ENCODE measurements at regions not wholly inside any gene's neighbourhood (a gene's known extent, or its start where the extent isn't known, plus 50 kb on each side); places are given as distances from the start of the nearest gene placed in this dataset.

DNA sequence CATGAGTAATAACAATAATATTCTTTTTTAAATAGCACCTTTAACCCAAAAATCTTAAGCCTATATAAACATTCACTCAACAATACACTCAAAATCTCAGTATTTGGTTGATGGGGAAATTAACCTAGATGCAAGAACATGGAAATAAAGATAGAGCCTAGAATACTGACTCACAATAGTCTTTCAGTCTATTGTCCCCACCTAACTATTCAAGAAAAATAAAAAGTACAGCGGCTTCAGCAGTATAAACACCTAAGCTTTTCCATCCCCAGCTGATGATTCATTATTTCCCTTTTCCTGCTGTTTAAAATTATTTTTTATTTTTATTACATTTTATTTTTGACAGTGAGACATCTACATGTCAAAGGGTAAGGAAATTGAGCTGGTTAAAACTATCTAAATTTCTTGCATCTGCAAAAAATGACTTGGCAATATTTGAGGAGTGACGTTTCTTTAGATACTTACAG, 201.4 kb downstream of the FZD1 start (continued):
- TF ChIP-seq, protein P1, sequence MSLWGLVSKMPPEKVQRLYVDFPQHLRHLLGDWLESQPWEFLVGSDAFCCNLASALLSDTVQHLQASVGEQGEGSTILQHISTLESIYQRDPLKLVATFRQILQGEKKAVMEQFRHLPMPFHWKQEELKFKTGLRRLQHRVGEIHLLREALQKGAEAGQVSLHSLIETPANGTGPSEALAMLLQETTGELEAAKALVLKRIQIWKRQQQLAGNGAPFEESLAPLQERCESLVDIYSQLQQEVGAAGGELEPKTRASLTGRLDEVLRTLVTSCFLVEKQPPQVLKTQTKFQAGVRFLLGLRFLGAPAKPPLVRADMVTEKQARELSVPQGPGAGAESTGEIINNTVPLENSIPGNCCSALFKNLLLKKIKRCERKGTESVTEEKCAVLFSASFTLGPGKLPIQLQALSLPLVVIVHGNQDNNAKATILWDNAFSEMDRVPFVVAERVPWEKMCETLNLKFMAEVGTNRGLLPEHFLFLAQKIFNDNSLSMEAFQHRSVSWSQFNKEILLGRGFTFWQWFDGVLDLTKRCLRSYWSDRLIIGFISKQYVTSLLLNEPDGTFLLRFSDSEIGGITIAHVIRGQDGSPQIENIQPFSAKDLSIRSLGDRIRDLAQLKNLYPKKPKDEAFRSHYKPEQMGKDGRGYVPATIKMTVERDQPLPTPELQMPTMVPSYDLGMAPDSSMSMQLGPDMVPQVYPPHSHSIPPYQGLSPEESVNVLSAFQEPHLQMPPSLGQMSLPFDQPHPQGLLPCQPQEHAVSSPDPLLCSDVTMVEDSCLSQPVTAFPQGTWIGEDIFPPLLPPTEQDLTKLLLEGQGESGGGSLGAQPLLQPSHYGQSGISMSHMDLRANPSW (CRISPR knock-in tag; IDR thresholded peaks at IDR 0.05): no peak
- TF ChIP-seq, protein P2, sequence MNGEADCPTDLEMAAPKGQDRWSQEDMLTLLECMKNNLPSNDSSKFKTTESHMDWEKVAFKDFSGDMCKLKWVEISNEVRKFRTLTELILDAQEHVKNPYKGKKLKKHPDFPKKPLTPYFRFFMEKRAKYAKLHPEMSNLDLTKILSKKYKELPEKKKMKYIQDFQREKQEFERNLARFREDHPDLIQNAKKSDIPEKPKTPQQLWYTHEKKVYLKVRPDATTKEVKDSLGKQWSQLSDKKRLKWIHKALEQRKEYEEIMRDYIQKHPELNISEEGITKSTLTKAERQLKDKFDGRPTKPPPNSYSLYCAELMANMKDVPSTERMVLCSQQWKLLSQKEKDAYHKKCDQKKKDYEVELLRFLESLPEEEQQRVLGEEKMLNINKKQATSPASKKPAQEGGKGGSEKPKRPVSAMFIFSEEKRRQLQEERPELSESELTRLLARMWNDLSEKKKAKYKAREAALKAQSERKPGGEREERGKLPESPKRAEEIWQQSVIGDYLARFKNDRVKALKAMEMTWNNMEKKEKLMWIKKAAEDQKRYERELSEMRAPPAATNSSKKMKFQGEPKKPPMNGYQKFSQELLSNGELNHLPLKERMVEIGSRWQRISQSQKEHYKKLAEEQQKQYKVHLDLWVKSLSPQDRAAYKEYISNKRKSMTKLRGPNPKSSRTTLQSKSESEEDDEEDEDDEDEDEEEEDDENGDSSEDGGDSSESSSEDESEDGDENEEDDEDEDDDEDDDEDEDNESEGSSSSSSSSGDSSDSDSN (IDR thresholded peaks at IDR 0.05; ENCODE audit: borderline replicate concordance in 1 of 2, low read depth in 2 of 2, low read length in 2 of 2): no peak
- TF ChIP-seq ATF1 (CRISPR knock-in tag; IDR thresholded peaks at IDR 0.05): no peak
- TF ChIP-seq ATF1 (tag; IDR thresholded peaks at IDR 0.05): no peak
- TF ChIP-seq CBX5 (IDR thresholded peaks at IDR 0.05; ENCODE audit: borderline replicate concordance, low read depth): no peak
- TF ChIP-seq ZNF134 (CRISPR knock-in tag; conservative IDR thresholded peaks at IDR 0.05): no peak
- TF ChIP-seq POLR2AphosphoS5 (IDR thresholded peaks at IDR 0.05; ENCODE audit: control insufficient read depth, insufficient read depth, low read depth, low read length): no peak

DNA sequence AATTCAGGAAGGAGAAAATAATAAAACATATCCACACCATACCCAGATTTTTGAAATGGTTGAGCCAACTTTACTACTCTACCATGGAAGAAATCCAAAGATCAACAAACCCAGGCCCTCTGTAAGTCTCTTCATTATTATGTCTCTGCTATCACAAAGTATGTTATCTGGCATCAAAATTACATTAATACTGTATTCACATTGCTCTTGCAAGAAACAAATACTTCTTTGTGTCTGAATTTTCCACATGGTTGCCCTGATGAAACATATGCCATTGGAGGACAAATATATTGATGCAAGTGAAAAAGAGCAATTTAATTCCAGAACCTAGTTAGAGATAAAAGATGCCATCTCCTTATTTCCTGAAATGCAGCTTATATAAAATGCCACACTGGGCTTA, 204.0 kb downstream of the FZD1 start:
- H3K79me2 ChIP-seq (ENCODE audit: control insufficient read depth, insufficient read depth, low read length): no peaks in the 10 kb centered on the region
- in situ Hi-C loops (cut with MboI): no loop called here
- no peak overlapping the region for H3K4me2 ChIP-seq (ENCODE audit: insufficient read depth, low read length)
- intact Hi-C loops (cut with micrococcal nuclease): no loop called here
- H3K4me3 ChIP-seq: no peak overlapping the region
- no peaks in the 10 kb centered on the region for H3K9me3 ChIP-seq (replicated peaks; ENCODE audit: control insufficient read depth, insufficient read depth, low read depth, low read length)
- no peaks in the 10 kb centered on the region for H3K36me3 ChIP-seq (ENCODE audit: control insufficient read depth, insufficient read depth, low read length)
- FAIRE-seq (no peak), DNase-seq (ENCODE audit: extremely low read depth in 1 of 4, low spot score in 3 of 4) (no peak), ATAC-seq (no peak)
- no peak overlapping the region for H3K9ac ChIP-seq (ENCODE audit: insufficient read depth in 1 of 2, low read depth in 2 of 2, low read length in 2 of 2)
- no peak overlapping the region for H3K27ac ChIP-seq (ENCODE audit: extremely low read depth, low read depth, low read length)
- peaks cover 0 to 3% of the 10 kb centered on the region in 2 experiments; a peak in 2 of 5 replicates for H3K4me1 ChIP-seq (replicated peaks in 1 of 2; ENCODE audit: control insufficient read depth in 2 of 2, insufficient read depth in 2 of 2, low read length in 2 of 2)
- H2AFZ ChIP-seq (ENCODE audit: low read depth, low read length): no peak overlapping the region
- H3K9me1 ChIP-seq (ENCODE audit: control insufficient read depth, insufficient read depth, low read length): no peaks in the 10 kb centered on the region
- H3K27me3 ChIP-seq (ENCODE audit: control insufficient read depth in 2 of 2, insufficient read depth in 2 of 2, low read length in 2 of 2): peaks cover 0 to 3% of the 10 kb centered on the region in 2 experiments; a peak in 3 of 5 replicates
- ChIA-PET CTCF (ENCODE audit: low intra/inter-chr PET ratio) (no interaction called here), POLR2A (no interaction called here)
- no TSS peak for BruUV-seq (replicated peaks)
- no peaks in the 10 kb centered on the region for H4K20me1 ChIP-seq (replicated peaks; ENCODE audit: control insufficient read depth, insufficient read depth, low read length)
- no peak for TF ChIP-seq ZBTB7A (IDR thresholded peaks at IDR 0.05; ENCODE audit: borderline replicate concordance, control insufficient read depth, low read depth, low read length)
- TF ChIP-seq, protein P3, sequence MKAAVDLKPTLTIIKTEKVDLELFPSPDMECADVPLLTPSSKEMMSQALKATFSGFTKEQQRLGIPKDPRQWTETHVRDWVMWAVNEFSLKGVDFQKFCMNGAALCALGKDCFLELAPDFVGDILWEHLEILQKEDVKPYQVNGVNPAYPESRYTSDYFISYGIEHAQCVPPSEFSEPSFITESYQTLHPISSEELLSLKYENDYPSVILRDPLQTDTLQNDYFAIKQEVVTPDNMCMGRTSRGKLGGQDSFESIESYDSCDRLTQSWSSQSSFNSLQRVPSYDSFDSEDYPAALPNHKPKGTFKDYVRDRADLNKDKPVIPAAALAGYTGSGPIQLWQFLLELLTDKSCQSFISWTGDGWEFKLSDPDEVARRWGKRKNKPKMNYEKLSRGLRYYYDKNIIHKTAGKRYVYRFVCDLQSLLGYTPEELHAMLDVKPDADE (conservative IDR thresholded peaks at IDR 0.05; ENCODE audit: control insufficient read depth, low read depth, low read length): no peak
- TF ChIP-seq HEY1 (CRISPR knock-in tag; IDR thresholded peaks at IDR 0.05; ENCODE audit: borderline replicate concordance): no peak
- TF ChIP-seq, protein P4, sequence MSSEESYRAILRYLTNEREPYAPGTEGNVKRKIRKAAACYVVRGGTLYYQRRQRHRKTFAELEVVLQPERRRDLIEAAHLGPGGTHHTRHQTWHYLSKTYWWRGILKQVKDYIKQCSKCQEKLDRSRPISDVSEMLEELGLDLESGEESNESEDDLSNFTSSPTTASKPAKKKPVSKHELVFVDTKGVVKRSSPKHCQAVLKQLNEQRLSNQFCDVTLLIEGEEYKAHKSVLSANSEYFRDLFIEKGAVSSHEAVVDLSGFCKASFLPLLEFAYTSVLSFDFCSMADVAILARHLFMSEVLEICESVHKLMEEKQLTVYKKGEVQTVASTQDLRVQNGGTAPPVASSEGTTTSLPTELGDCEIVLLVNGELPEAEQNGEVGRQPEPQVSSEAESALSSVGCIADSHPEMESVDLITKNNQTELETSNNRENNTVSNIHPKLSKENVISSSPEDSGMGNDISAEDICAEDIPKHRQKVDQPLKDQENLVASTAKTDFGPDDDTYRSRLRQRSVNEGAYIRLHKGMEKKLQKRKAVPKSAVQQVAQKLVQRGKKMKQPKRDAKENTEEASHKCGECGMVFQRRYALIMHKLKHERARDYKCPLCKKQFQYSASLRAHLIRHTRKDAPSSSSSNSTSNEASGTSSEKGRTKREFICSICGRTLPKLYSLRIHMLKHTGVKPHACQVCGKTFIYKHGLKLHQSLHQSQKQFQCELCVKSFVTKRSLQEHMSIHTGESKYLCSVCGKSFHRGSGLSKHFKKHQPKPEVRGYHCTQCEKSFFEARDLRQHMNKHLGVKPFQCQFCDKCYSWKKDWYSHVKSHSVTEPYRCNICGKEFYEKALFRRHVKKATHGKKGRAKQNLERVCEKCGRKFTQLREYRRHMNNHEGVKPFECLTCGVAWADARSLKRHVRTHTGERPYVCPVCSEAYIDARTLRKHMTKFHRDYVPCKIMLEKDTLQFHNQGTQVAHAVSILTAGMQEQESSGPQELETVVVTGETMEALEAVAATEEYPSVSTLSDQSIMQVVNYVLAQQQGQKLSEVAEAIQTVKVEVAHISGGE (CRISPR knock-in tag; IDR thresholded peaks at IDR 0.05): no peak
- no peak for TF ChIP-seq POLR2A (conservative IDR thresholded peaks at IDR 0.05)
